ENCODE measurements at regions not wholly inside any gene's neighbourhood (a gene's known extent, or its start where the extent isn't known, plus 50 kb on each side); places are given as distances from the start of the nearest gene placed in this dataset.

GRCh38 chr10:3856593-3856992 lies 71.6 kb upstream of the KLF6 start:
- TF ChIP-seq ATF6 (CRISPR knock-in tag; IDR thresholded peaks at IDR 0.05), result no peak
- TF ChIP-seq CTCF (IDR thresholded peaks at IDR 0.05), result no peak
- no peak for TF ChIP-seq JUN (CRISPR knock-in tag; IDR thresholded peaks at IDR 0.05)
- no peak for TF ChIP-seq NFE2L1 (CRISPR knock-in tag; IDR thresholded peaks at IDR 0.05)
- no peak for TF ChIP-seq MLX (CRISPR knock-in tag; IDR thresholded peaks at IDR 0.05)
- TF ChIP-seq NFYB (CRISPR knock-in tag; conservative IDR thresholded peaks at IDR 0.05; ENCODE audit: low read depth), result no peak
- TF ChIP-seq ATF2 (CRISPR knock-in tag; IDR thresholded peaks at IDR 0.05; ENCODE audit: borderline replicate concordance, low read depth), result no peak
- no peak for TF ChIP-seq AFF4 (CRISPR knock-in tag; IDR thresholded peaks at IDR 0.05; ENCODE audit: borderline replicate concordance)
- TF ChIP-seq MAX (CRISPR knock-in tag; IDR thresholded peaks at IDR 0.05), result no peak
- no peak for TF ChIP-seq E2F1 (CRISPR knock-in tag; IDR thresholded peaks at IDR 0.05)
- no peak for TF ChIP-seq TP53 (CRISPR knock-in tag; IDR thresholded peaks at IDR 0.05)
- TF ChIP-seq TEAD4 (CRISPR knock-in tag; IDR thresholded peaks at IDR 0.05), result no peak
- no peak for TF ChIP-seq SP1 (CRISPR knock-in tag; conservative IDR thresholded peaks at IDR 0.05)
